Thyroid gland (tissue), 4 donors: ENCODE measurements at regions not wholly inside any gene's neighbourhood (a gene's known extent, or its start where the extent isn't known, plus 50 kb on each side); places are given as distances from the start of the nearest gene placed in this dataset.

Experiments
- CTCF ChIP-seq, 6 experiments: fragments of 200-600 bp in 3 of 6; fragments of 450-650 bp in 3 of 6; sonication (generic) in 3 of 6; IDR thresholded peaks; one replicate each; pipeline ENCODE4 v1.5.1; 2016 to 2019; ENCODE audit warnings: antibody characterized with exemption in 6 of 6, mild to moderate bottlenecking in 2 of 6, inconsistent platforms in 1 of 6, moderate library complexity in 1 of 6
- POLR2A ChIP-seq, 2 donors: fragments of 450-650 bp; IDR thresholded peaks; one replicate each; pipeline ENCODE4 v1.6.1; 2017; ENCODE audit warnings: antibody characterized with exemption in 2 of 2, mild to moderate bottlenecking in 2 of 2, moderate library complexity in 1 of 2

- TF ChIP-seq CTCF (IDR thresholded peaks at IDR 0.05) (no peak), POLR2A (IDR thresholded peaks at IDR 0.05) (no peak)
These were observed 225.1 kb upstream of the ITGA4 start for GRCh38 chr2:181231886-181232621.
